ENCODE measurements at regions not wholly inside any gene's neighbourhood (a gene's known extent, or its start where the extent isn't known, plus 50 kb on each side); places are given as distances from the start of the nearest gene placed in this dataset.
"Not testable (repeated sequence)": the region's sequence is repeated elsewhere in the genome, so short reads cannot be mapped to it uniquely, and the experiment has no call there.

DNA sequence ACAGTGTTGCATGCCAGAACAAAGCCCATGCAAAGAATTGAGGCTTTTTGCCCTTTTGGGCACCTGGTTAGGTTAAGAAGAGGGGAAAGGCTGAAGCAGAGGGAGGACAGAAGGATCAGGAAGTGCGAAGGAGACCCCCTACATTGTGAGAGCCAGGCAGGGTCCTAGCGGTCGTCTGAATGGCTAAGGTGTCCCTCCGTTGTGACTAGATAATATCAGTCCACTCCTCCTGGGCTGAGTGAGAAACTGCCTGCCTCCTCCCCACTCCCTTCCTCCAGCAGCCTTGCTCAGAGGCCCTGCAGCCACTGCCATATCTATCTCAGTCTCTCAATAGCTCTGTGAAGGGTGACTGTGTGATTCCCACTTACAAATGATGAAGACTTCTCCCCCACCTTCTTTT lies 75.1 kb downstream of the WSB1 start:
- TF ChIP-seq EZH2phosphoT487 (IDR thresholded peaks at IDR 0.05; ENCODE audit: borderline replicate concordance, low read length) = no peak
- TF ChIP-seq, protein P1, sequence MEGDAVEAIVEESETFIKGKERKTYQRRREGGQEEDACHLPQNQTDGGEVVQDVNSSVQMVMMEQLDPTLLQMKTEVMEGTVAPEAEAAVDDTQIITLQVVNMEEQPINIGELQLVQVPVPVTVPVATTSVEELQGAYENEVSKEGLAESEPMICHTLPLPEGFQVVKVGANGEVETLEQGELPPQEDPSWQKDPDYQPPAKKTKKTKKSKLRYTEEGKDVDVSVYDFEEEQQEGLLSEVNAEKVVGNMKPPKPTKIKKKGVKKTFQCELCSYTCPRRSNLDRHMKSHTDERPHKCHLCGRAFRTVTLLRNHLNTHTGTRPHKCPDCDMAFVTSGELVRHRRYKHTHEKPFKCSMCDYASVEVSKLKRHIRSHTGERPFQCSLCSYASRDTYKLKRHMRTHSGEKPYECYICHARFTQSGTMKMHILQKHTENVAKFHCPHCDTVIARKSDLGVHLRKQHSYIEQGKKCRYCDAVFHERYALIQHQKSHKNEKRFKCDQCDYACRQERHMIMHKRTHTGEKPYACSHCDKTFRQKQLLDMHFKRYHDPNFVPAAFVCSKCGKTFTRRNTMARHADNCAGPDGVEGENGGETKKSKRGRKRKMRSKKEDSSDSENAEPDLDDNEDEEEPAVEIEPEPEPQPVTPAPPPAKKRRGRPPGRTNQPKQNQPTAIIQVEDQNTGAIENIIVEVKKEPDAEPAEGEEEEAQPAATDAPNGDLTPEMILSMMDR (IDR thresholded peaks at IDR 0.05; ENCODE audit: low read depth, low read length, poor library complexity, severe bottlenecking) = no peak
- no peak overlapping the region for H3K27ac ChIP-seq (ENCODE audit: low read depth, low read length)
- H3K4me1 ChIP-seq (ENCODE audit: control insufficient read depth, low read length) = no peaks in the 10 kb centered on the region
- no peaks in the 10 kb centered on the region for H3K9me2 ChIP-seq (replicated peaks; ENCODE audit: control insufficient read depth, low read length)
- H3F3A ChIP-seq (ENCODE audit: control insufficient read depth, insufficient read depth) = no peaks in the 10 kb centered on the region
- H3K79me2 ChIP-seq (ENCODE audit: control insufficient read depth, low read length) = no peaks in the 10 kb centered on the region
- H3K4me2 ChIP-seq (ENCODE audit: low read length) = no peak overlapping the region
- H3K9me3 ChIP-seq (ENCODE audit: control insufficient read depth, insufficient read depth, low read length) = no peaks in the 10 kb centered on the region
- no peaks in the 10 kb centered on the region for H3K36me3 ChIP-seq (ENCODE audit: control insufficient read depth, low read length)
- no peak overlapping the region for H3K4me3 ChIP-seq (ENCODE audit: low read length)
- H4K20me1 ChIP-seq (ENCODE audit: control insufficient read depth, insufficient read depth, low read depth, low read length) = no peaks in the 10 kb centered on the region
- H3K27me3 ChIP-seq (ENCODE audit: control insufficient read depth, low read length) = no peaks in the 10 kb centered on the region

DNA sequence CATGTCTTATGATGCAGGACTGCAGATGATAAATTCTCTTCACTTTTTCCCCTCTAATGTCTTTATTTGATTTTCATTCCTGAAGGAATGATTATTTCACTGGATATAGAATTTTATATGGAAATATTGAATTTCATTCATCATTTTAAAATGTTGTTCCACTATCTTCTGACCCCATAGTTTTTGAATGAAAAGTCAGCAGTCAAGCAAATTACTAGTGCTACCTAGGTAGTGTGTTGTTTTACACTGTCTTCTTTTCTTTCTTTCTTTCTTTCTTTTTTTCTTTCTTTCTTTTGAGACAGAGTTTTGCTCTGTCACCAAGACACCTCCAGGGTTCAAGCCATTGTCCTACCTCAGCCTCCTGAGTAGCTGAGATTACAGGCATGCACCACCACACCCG lies 76.9 kb downstream of the WSB1 start:
- no peaks in the 10 kb centered on the region for H3K9me3 ChIP-seq (ENCODE audit: control insufficient read depth, insufficient read depth, low read length)
- H3K79me2 ChIP-seq (ENCODE audit: control insufficient read depth, low read length) = no peaks in the 10 kb centered on the region
- no peak for TF ChIP-seq EZH2phosphoT487 (IDR thresholded peaks at IDR 0.05; ENCODE audit: borderline replicate concordance, low read length)
- TF ChIP-seq, protein P1 (IDR thresholded peaks at IDR 0.05; ENCODE audit: low read depth, low read length, poor library complexity, severe bottlenecking) = no peak
- H4K20me1 ChIP-seq (ENCODE audit: control insufficient read depth, insufficient read depth, low read depth, low read length) = no peaks in the 10 kb centered on the region
- no peaks in the 10 kb centered on the region for H3K4me1 ChIP-seq (ENCODE audit: control insufficient read depth, low read length)
- H3K27ac ChIP-seq (ENCODE audit: low read depth, low read length) = no peak overlapping the region
- no peak overlapping the region for H3K4me2 ChIP-seq (ENCODE audit: low read length)
- H3K4me3 ChIP-seq (ENCODE audit: low read length) = no peak overlapping the region
- H3F3A ChIP-seq (ENCODE audit: control insufficient read depth, insufficient read depth) = no peaks in the 10 kb centered on the region
- H3K27me3 ChIP-seq (ENCODE audit: control insufficient read depth, low read length) = no peaks in the 10 kb centered on the region
- no peaks in the 10 kb centered on the region for H3K36me3 ChIP-seq (ENCODE audit: control insufficient read depth, low read length)
- H3K9me2 ChIP-seq (replicated peaks; ENCODE audit: control insufficient read depth, low read length) = no peaks in the 10 kb centered on the region

DNA sequence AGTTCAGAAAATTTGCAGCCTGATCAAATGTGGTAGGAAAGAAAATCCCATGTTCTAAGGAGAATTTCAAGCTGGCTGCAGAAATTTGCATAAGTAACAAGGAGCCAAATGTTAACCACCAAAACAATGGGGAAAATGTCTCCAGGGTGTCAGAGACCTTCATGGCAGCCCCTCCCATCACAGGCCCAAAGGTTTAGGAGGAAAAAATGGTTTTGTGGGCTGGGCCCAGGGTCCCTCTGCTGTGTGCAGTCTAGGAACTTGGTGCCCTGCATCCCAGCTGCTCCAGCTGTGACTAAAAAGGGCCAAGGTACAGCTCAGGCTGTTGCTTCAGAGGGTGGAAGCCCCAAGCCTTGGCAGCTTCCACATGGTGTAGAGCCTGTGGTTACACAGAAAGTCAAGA lies 79.8 kb downstream of the WSB1 start:
- H3K79me2 ChIP-seq (ENCODE audit: control insufficient read depth, low read length); H3F3A ChIP-seq (ENCODE audit: control insufficient read depth, insufficient read depth); H3K4me2 ChIP-seq (ENCODE audit: low read length); H3K27me3 ChIP-seq (ENCODE audit: control insufficient read depth, low read length); H3K4me1 ChIP-seq (ENCODE audit: control insufficient read depth, low read length); H3K27ac ChIP-seq (ENCODE audit: low read depth, low read length); H4K20me1 ChIP-seq (ENCODE audit: control insufficient read depth, insufficient read depth, low read depth, low read length); H3K9me2 ChIP-seq (replicated peaks; ENCODE audit: control insufficient read depth, low read length); H3K9me3 ChIP-seq (ENCODE audit: control insufficient read depth, insufficient read depth, low read length); H3K36me3 ChIP-seq (ENCODE audit: control insufficient read depth, low read length); H3K4me3 ChIP-seq (ENCODE audit: low read length): not testable (repeated sequence)

DNA sequence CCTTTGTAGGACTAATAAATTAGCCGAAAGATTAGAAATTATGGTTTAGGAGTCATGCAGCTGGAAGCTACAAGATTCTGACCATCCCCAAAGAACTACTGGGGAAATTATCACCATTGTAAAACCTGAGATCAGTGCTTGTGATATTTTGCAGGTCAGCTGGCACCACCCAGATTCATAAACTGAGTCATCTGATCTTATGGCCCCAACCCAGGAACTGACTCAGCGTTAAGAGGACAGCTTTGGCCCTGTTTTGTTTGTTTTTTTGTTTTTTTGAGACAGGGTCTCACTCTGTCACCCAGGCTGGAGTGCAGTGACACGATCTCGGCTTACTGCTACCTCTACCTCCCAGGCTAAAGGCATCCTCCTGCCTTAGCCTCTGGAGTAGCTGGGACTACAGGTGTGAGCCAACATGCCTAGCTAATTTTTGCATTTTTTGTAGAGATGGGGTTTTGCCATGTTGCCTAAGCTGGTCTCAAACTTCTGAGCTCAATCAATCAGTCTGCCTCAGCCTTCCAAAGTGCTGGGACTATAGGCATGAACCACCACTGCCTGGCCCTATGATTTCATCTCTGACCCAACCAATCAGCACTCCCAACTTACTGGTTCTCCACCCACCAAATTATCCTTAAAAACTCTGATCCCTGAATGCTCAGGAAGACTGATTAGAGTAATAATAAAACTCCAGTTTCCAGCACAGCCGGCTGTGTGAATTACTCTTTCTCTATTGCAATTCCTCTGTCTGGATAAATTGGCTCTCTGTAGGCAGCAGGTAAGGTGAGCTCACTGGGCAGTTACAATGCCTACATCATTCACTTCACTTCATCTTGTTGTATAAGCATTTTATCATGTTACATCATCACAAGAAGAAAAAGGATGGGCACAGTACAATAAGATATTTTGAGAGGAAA lies 79.4 kb upstream of the KSR1 start:
- TF ChIP-seq, protein P1 (IDR thresholded peaks at IDR 0.05; ENCODE audit: low read depth, low read length, poor library complexity, severe bottlenecking) = no peak
- no peak for TF ChIP-seq EZH2phosphoT487 (IDR thresholded peaks at IDR 0.05; ENCODE audit: borderline replicate concordance, low read length)
- no peak overlapping the region for H3K27ac ChIP-seq (ENCODE audit: low read depth, low read length)
- H3K4me2 ChIP-seq (ENCODE audit: low read length) = no peak overlapping the region
- H3K79me2 ChIP-seq (ENCODE audit: control insufficient read depth, low read length) = no peaks in the 10 kb centered on the region
- peaks cover 2% of the 10 kb centered on the region; the same call in 1 of the 2 replicates for H3K27me3 ChIP-seq (ENCODE audit: control insufficient read depth, low read length)
- no peak overlapping the region for H3K4me3 ChIP-seq (ENCODE audit: low read length)
- no peaks in the 10 kb centered on the region for H3K9me2 ChIP-seq (replicated peaks; ENCODE audit: control insufficient read depth, low read length)
- no peaks in the 10 kb centered on the region for H3F3A ChIP-seq (ENCODE audit: control insufficient read depth, insufficient read depth)
- no peaks in the 10 kb centered on the region for H4K20me1 ChIP-seq (ENCODE audit: control insufficient read depth, insufficient read depth, low read depth, low read length)
- no peaks in the 10 kb centered on the region for H3K4me1 ChIP-seq (ENCODE audit: control insufficient read depth, low read length)
- no peaks in the 10 kb centered on the region for H3K36me3 ChIP-seq (ENCODE audit: control insufficient read depth, low read length)
- no peaks in the 10 kb centered on the region for H3K9me3 ChIP-seq (ENCODE audit: control insufficient read depth, insufficient read depth, low read length)
